Tibial nerve (tissue), 4 donors: ENCODE measurements at regions not wholly inside any gene's neighbourhood (a gene's known extent, or its start where the extent isn't known, plus 50 kb on each side); places are given as distances from the start of the nearest gene placed in this dataset.

Experiments used
- EP300 ChIP-seq, 2 donors: sonication (generic); formaldehyde crosslinking; IDR thresholded peaks; one replicate each; pipeline ENCODE4 v1.6.1; 2017; ENCODE audit warnings: antibody characterized with exemption in 2 of 2, mild to moderate bottlenecking in 1 of 2
- POLR2A ChIP-seq, 2 donors: fragments of 450-650 bp; IDR thresholded peaks; one replicate each; pipeline ENCODE4 v1.6.1; 2017; ENCODE audit warnings: antibody characterized with exemption in 2 of 2, mild to moderate bottlenecking in 2 of 2, moderate library complexity in 2 of 2
- TF ChIP-seq, protein P1 (sequence below), 5 experiments: fragments of 200-600 bp in 3 of 5; fragments of 450-650 bp in 2 of 5; sonication (generic) in 3 of 5; IDR thresholded peaks; one replicate each; pipeline ENCODE4 v1.5.1; 2016 to 2019; ENCODE audit warnings: antibody characterized with exemption in 5 of 5, mild to moderate bottlenecking in 3 of 5, moderate library complexity in 2 of 5

GRCh38 chr1:21349693-21350092 lies 59.4 kb upstream of the ECE1 start:
- TF ChIP-seq, protein P1, sequence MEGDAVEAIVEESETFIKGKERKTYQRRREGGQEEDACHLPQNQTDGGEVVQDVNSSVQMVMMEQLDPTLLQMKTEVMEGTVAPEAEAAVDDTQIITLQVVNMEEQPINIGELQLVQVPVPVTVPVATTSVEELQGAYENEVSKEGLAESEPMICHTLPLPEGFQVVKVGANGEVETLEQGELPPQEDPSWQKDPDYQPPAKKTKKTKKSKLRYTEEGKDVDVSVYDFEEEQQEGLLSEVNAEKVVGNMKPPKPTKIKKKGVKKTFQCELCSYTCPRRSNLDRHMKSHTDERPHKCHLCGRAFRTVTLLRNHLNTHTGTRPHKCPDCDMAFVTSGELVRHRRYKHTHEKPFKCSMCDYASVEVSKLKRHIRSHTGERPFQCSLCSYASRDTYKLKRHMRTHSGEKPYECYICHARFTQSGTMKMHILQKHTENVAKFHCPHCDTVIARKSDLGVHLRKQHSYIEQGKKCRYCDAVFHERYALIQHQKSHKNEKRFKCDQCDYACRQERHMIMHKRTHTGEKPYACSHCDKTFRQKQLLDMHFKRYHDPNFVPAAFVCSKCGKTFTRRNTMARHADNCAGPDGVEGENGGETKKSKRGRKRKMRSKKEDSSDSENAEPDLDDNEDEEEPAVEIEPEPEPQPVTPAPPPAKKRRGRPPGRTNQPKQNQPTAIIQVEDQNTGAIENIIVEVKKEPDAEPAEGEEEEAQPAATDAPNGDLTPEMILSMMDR (IDR thresholded peaks at IDR 0.05), result no peak
- TF ChIP-seq EP300 (IDR thresholded peaks at IDR 0.05), result no peak
- no peak for TF ChIP-seq POLR2A (IDR thresholded peaks at IDR 0.05)
